HG03103 (cell line): ENCODE measurements at regions not wholly inside any gene's neighbourhood (a gene's known extent, or its start where the extent isn't known, plus 50 kb on each side); places are given as distances from the start of the nearest gene placed in this dataset.

Source experiments
- ATAC-seq: cut with Tn5 transposase; IDR thresholded peaks from one replicate; pipeline ENCODE4 v1.9.1; 2021; ENCODE audit warnings: low read depth; ENCODE audit not compliant: unreplicated experiment

- no peak for ATAC-seq
Observed at GRCh38 chr7:130894909-130895750, 161.1 kb upstream of the KLF14 start.

- no peak for ATAC-seq
Observed at GRCh38 chr7:130896051-130896881, 162.3 kb upstream of the KLF14 start.

DNA sequence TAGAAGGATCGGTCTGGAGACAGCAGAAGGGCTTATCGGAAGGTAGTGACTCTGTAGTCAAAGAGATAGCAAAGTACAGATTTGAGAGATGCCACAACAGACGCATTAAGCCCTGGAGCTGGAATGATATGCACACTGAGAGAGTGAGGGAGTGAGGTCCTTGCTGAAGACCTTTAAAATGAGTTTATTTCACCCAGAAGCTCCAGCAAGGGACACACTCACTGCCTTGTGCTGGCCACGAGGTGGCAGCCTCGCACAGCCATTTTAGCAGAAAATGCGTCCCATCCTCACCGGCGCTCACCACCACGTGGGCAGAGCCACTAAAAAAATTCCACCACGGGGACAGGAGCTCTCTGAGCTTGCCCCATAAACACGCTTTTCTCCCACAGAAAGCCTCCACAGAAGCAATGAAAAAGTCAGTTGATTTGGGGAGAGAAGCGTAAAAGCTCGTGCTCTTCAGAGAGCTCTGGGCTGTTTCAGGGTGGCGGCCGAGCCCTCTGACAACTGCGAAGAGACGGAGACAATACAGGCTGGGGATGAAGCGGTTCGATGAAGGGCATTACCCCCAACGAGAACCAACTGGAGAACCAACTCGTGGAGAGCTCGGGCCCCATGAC, 163.0 kb upstream of the KLF14 start:
- peak; percentile 37 for ATAC-seq

DNA sequence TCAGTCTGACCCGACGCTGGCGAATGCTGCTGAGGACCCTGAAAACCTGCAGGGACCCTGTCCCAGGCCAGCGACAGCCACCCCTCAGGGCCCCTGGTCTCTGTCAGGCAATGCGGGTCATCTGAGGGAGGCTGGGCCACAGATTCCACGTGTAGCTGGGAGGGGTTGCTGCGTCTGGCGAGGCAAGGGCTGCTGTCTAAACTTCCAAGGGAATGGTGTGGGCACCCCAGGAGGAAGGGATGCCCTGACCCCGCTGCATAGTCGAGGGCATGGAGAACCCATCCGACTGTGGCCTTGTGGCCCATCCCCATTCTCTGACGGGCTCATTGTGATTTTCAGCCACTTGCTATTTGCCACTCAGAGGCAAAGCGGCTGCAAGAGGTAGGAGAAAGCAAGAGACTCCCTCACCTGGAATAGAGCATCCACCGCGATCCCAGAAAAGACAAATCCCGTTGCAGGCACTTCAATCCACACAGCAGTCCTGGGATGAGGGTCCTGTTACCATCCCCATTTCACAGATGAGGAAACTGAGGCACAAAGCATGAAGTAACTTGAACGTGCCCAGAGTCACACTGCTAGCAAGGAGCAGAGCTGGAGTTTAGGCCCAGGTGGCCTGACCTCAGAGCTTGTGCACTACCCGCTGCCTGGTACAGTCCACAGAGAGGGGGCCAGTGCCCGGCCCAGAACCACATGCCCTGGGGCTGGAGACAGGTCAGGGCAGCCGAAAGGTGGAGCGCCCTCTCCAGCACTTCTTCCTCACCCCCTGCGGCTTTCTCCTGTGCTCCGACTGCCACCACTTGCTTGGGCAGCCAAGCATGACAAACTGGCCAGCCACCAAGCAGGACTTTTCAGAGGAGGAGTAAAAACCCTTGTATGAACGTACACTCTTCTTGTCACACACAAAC, 163.8 kb upstream of the KLF14 start:
- no peak for ATAC-seq

- no peak for ATAC-seq
Observed at GRCh38 chr7:130899071-130899560, 165.1 kb upstream of the KLF14 start.

GRCh38 chr7:130899638-130900401, 165.8 kb upstream of the KLF14 start:
- no peak for ATAC-seq

DNA sequence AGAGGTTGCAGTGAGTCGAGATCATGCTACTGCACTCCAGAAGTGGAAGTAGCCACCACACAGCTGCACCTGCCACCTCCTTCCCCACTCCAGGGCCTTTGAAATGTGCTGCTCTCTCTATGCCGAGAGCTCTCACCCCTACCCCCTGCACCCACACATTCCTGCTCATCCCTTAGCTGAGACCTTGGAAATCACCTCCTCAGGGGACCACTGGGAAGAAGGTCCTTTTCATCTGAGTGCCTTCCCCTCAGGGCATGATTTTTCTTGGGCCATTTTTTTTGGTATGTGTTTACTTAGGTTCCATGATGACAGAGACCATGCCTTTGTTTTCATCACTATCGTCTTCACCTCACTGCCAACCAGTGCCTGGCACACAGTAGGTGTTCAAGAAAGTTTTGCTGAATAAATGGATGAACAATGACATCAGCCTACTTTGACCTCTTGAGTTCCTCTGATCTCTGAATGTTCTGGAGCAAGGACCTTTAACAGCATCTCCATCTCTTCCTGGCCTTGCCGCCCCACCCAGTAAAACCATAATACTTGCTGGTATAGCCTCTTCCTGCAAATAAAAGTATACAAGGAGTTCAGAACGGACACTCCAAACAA, 166.6 kb upstream of the KLF14 start:
- ATAC-seq = no peak

DNA sequence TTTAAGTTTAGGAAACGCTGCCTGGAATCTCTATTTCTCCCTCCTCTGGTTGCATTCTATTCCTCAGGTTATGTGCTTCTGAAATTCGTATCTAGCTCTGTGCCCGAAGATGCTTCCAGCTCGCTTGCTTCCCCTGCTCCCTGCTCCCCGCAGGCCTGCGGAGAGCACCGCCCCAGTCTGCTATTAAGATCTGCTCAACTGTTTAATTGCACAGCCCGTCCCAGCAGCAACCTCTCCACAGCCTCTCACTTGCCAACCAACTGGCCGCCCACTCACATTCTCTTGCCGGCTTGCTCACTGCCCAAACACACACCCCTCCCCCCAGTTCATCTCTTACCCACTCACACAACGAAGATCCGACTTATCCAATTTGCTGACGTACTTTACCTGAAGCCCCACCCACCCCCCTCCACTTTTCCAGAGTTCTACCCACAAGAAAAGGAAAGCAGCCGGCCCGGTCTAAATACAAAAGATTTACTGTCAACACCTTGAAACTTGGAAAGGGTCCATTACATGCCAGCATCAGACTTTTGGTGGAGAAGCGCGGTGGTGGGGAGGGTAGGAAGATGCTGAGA, 167.3 kb upstream of the KLF14 start:
- ATAC-seq = no peak

DNA sequence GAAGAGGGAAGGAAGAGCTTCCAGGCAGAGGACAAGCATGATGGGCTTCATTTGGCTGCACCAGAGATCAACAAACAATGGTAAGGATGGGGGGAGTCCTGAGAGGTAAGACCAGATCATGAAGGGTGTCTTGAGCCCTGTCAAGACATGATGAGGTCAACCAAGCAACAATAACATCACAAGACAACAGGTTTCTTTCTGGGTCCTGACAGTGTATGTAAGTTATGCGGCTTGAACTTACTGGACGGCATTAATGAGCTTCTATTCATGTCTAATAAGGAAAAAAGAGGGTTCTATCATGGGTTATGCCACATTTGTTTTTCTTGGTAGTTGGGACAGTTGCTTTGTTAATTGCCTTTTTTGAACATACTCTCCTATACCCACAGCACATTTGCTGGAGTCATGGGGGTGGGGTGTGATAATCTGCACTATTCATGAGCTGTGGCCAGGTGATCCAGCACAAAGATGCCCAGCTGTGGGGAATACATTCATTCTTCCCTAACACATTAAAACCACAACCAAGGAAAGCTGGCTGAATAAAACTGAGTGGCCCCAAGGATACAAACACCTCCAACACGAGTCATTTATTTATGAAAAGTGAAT, 168.8 kb upstream of the KLF14 start:
- ATAC-seq = no peak

GRCh38 chr7:130903358-130903974, 169.5 kb upstream of the KLF14 start:
- no peak for ATAC-seq

DNA sequence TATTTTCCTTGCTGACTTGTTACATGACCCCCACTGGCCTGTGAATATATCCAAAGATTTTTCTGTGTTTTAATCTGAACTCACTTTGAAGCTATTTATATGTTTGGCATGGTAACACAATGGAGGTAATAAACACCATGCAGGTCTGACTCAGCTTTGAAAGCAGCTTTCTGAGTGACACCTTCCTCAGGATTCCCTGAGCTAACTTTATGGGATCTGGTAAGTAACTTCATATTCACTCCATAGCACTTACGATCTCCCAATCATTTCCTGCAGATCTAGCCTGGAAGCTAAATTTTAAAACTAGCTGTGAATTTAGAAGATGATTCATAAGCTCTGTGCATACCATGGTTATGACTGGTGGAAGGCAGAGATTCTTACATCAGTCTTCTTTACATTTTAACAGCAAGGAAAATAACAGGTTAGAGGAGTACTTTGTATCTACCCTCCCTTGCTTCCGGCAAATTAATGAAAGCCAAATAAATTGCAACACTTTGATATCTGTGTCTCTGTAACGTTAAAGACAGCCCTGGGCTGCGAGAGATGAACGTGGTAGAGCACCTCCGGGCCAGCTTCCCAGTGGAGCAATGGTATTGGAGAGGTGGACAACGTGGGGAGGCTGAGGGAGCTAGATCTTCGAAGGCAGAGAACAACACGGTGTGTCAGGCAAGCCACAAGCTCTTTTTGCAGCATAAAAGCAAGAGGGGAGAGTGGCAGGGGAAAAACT, 170.2 kb upstream of the KLF14 start:
- ATAC-seq = no peak

DNA sequence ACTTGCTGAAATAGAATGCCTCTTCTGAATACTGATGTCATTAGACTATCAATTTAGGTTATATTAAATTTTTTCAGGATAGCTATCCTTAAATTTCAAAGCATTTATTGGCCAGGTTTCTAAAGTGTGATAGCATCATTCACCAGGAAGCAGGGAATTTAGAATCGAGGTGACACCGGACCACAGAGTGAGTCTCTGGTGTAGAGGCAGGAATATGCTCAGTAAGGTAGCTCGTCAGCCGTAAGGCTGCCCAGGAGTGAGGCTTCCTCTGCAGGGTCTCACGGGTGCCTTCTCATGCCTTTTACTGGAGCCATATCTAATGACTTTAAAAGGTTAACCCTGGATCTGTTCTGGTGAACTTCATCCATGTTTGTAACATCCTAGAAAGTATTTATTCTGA, 170.8 kb upstream of the KLF14 start:
- no peak for ATAC-seq

DNA sequence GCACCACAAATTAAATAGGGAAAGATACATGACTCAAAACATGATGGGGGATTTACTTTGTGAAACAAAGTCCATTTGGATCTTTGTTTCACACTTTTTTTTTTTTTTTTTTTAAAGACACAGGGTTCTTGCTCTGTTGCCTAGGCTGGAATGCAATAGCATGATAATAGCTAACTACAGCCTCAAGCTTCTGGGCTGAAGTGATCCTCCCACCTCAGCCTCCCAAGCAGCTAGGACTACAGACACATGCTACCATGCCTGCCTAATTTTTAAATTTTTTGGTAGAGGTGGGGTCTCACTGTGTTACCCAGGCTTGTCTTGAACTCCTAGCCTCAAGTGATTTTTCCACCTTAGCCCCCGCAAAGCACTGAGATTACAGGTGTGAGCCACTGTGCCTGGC, 172.6 kb upstream of the KLF14 start:
- ATAC-seq = no peak

GRCh38 chr7:130907439-130907838, 173.4 kb upstream of the KLF14 start:
- ATAC-seq = no peak

GRCh38 chr7:130908345-130909160, 174.5 kb upstream of the KLF14 start:
- no peak for ATAC-seq

DNA sequence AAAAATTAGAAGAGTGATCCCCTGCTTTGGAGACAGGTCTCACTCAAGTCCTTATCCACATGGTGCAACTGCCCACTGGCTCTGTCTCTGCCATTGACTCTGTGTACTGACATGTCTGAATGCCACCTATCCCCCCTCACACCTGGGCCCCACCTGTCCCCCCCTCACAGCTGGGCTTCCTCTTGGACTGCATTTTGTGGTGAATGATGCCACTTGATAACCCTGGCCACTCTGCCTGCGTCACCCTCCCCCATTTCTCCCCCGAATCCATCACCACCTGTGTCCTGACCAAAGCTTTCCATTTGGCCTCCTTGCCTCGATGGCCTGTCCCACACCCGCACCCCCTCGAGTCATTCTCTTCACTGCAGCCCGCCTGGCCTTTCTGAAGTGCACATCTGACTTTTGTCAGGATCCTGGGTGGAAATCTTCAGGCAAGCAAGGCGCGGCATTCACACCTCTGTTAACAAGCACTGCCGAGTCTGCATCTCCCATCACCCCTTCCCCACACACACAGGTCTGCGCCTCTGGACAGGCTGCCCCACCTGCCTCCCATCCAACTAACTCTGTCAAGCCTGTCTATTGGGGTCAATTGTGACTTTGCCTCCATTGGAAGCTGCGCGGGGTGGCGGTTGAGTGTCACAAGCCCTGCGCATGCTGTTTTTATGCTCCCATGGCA, 175.3 kb upstream of the KLF14 start:
- no peak for ATAC-seq
